CD4-positive, alpha-beta T cell (primary cell): ENCODE measurements at regions not wholly inside any gene's neighbourhood (a gene's known extent, or its start where the extent isn't known, plus 50 kb on each side); places are given as distances from the start of the nearest gene placed in this dataset.

Experiments
- ATAC-seq: fragments of 200-7000 bp; cut with Tn5 transposase; one replicate; pipeline ENCODE4 v1.10.0; 2022; ENCODE audit warnings: mild to moderate bottlenecking; ENCODE audit not compliant: poor library complexity
- CTCF ChIA-PET: fragments of 350-600 bp; sonication (Branson Sonifier 250); formaldehyde crosslinking; loops from one replicate; lab custom pipeline; 2021; ENCODE audit warnings: antibody characterized with exemption, inconsistent platforms; lab: Charles Lee
- POLR2A ChIA-PET: fragments of 350-600 bp; sonication (Branson Sonifier 250); formaldehyde crosslinking; loops from one replicate; lab custom pipeline; 2021; ENCODE audit warnings: antibody characterized with exemption, inconsistent platforms; lab: Charles Lee
- DNase-seq, 14 experiments: peaks; one replicate each; pipeline ENCODE4 v3.0.0-alpha.2; 2013 to 2020; ENCODE audit warnings: mixed read lengths in 2 of 14
- H3K27ac ChIP-seq, 2 donors: one replicate each; pipeline versions ENCODE4 v1.5.1 to v1.7.0; 2013; ENCODE audit warnings: low read length in 2 of 2, low read depth in 1 of 2, mild to moderate bottlenecking in 1 of 2
- H3K27me3 ChIP-seq, 2 experiments: 1 replicate in 1 of 2; 2 replicates in 1 of 2; pipeline versions ENCODE4 v1.6.1 to v1.7.0; 2013; ENCODE audit warnings: low read length in 2 of 2, control low read depth in 1 of 2, mild to moderate bottlenecking in 1 of 2, moderate library complexity in 1 of 2; ENCODE audit not compliant: insufficient read depth in 2 of 2, control insufficient read depth in 1 of 2
- H3K36me3 ChIP-seq: one replicate; pipeline ENCODE4 v1.6.1; 2013; ENCODE audit warnings: low read length, control low read depth; ENCODE audit not compliant: insufficient read depth
- H3K4me1 ChIP-seq: one replicate; pipeline ENCODE4 v1.6.1; 2013; ENCODE audit warnings: low read length, control low read depth; ENCODE audit not compliant: insufficient read depth
- H3K4me3 ChIP-seq: one replicate; pipeline ENCODE4 v1.5.1; 2013; ENCODE audit warnings: mild to moderate bottlenecking, low read length, moderate library complexity
- H3K9me3 ChIP-seq, 2 experiments: 1 replicate in 1 of 2; 2 replicates in 1 of 2; pipeline versions ENCODE4 v1.6.1 to v1.7.0; 2013; ENCODE audit warnings: low read length in 2 of 2, mild to moderate bottlenecking in 2 of 2, control low read depth in 1 of 2, moderate library complexity in 1 of 2; ENCODE audit not compliant: control insufficient read depth in 1 of 2, insufficient read depth in 1 of 2
- H3K27ac Mint-ChIP-seq: one replicate; pipeline ENCODE4 v1.8.0; 2020; ENCODE audit warnings: mixed read lengths
- H3K27me3 Mint-ChIP-seq: one replicate; pipeline ENCODE4 v1.8.0; 2021; ENCODE audit warnings: mixed read lengths
- H3K36me3 Mint-ChIP-seq: one replicate; pipeline ENCODE4 v1.8.0; 2021; ENCODE audit warnings: low read depth, mixed read lengths
- H3K4me1 Mint-ChIP-seq: one replicate; pipeline ENCODE4 v1.8.0; 2021; ENCODE audit warnings: low read depth, mixed read lengths
- H3K4me3 Mint-ChIP-seq: one replicate; pipeline ENCODE4 v1.8.0; 2020; ENCODE audit warnings: mild to moderate bottlenecking, mixed read lengths
- H3K9me3 Mint-ChIP-seq: one replicate; pipeline ENCODE4 v1.8.0; 2020; ENCODE audit warnings: mixed read lengths
- CTCF ChIP-seq: fragments of 200-600 bp; IDR thresholded peaks from one replicate; pipeline ENCODE4 v1.8.0; 2022; ENCODE audit warnings: antibody characterized with exemption, mild to moderate bottlenecking
- intact Hi-C, 2 experiments: fragments of 100-400 bp; cut with DNase I in 1 of 2; cut with micrococcal nuclease in 1 of 2; formaldehyde crosslinking; loops; one replicate each; pipeline versions ENCODE4 v1.15.1 to v1.9.0; 2023 to 2025; cut with DNase I, micrococcal nuclease

- Mint-ChIP-seq H3K9me3 (no peaks in the 10 kb centered on the region), H3K4me1 (no peaks in the 10 kb centered on the region), H3K27me3 (no peaks in the 10 kb centered on the region), H3K36me3 (no peaks in the 10 kb centered on the region), H3K4me3 (no peak overlapping the region), H3K27ac (no peak overlapping the region)
- no peak overlapping the region for H3K27ac ChIP-seq
- CTCF ChIA-PET = no interaction called here
- DNase-seq (no peak), ATAC-seq (no peak)
- POLR2A ChIA-PET = no interaction called here
- H3K4me3 ChIP-seq = no peak overlapping the region
- intact Hi-C loops = loop anchor here in 1 of 2 experiments (10.0 kb wide), 1 partner anchor 56 kb away; no protein-coding TSS in a partner anchor
- H3K9me3 ChIP-seq = no peaks in the 10 kb centered on the region
- H3K4me1 ChIP-seq = no peaks in the 10 kb centered on the region
- H3K27me3 ChIP-seq = no peaks in the 10 kb centered on the region
- TF ChIP-seq CTCF = no peak
- no peaks in the 10 kb centered on the region for H3K36me3 ChIP-seq
Observed at GRCh38 chr11:19578871-19579270, 133.8 kb upstream of the NAV2 start.

GRCh38 chr11:19577976-19578619 lies 134.5 kb upstream of the NAV2 start:
- H3K27me3 ChIP-seq = no peaks in the 10 kb centered on the region
- intact Hi-C loops = loop anchor here in 1 of 2 experiments (10.0 kb wide), 1 partner anchor 57 kb away; no protein-coding TSS in a partner anchor
- no peak overlapping the region for H3K27ac ChIP-seq
- Mint-ChIP-seq H3K36me3 (no peaks in the 10 kb centered on the region), H3K27ac (no peak overlapping the region), H3K4me1 (no peaks in the 10 kb centered on the region), H3K4me3 (no peak overlapping the region), H3K27me3 (no peaks in the 10 kb centered on the region), H3K9me3 (no peaks in the 10 kb centered on the region)
- H3K4me1 ChIP-seq = no peaks in the 10 kb centered on the region
- ChIA-PET CTCF (no interaction called here), POLR2A (no interaction called here)
- no peak for TF ChIP-seq CTCF
- H3K9me3 ChIP-seq = no peaks in the 10 kb centered on the region
- no peak overlapping the region for H3K4me3 ChIP-seq
- ATAC-seq (no peak), DNase-seq (no peak)
- no peaks in the 10 kb centered on the region for H3K36me3 ChIP-seq

GRCh38 chr11:19577391-19577975 lies 135.2 kb upstream of the NAV2 start:
- no peak for TF ChIP-seq CTCF
- CTCF ChIA-PET = no interaction called here
- H3K4me1 Mint-ChIP-seq = no peaks in the 10 kb centered on the region
- POLR2A ChIA-PET = no interaction called here
- Histone ChIP-seq H3K36me3 (no peaks in the 10 kb centered on the region), H3K9me3 (no peaks in the 10 kb centered on the region), H3K27me3 (no peaks in the 10 kb centered on the region), H3K4me3 (no peak overlapping the region), H3K4me1 (no peaks in the 10 kb centered on the region), H3K27ac (no peak overlapping the region)
- no peaks in the 10 kb centered on the region for H3K9me3 Mint-ChIP-seq
- intact Hi-C loops = loop anchor here in 1 of 2 experiments (10.0 kb wide), 1 partner anchor 57 kb away; no protein-coding TSS in a partner anchor
- no peaks in the 10 kb centered on the region for H3K36me3 Mint-ChIP-seq
- no peak overlapping the region for H3K27ac Mint-ChIP-seq
- ATAC-seq = no peak
- no peaks in the 10 kb centered on the region for H3K27me3 Mint-ChIP-seq
- H3K4me3 Mint-ChIP-seq = no peak overlapping the region
- DNase-seq = no peak
